H1 (cell line): ENCODE measurements at regions not wholly inside any gene's neighbourhood (a gene's known extent, or its start where the extent isn't known, plus 50 kb on each side); places are given as distances from the start of the nearest gene placed in this dataset.

ENCODE experiments used
- CTCF ChIA-PET: fragments of 300-600 bp; sonication (Branson Sonifier 250); formaldehyde crosslinking; loops from one replicate; lab custom pipeline; 2021; ENCODE audit not compliant: partially characterized antibody; lab: Charles Lee
- POLR2A ChIA-PET: fragments of 300-600 bp; sonication (Branson Sonifier 250); formaldehyde crosslinking; loops from one replicate; lab custom pipeline; 2021; ENCODE audit warnings: inconsistent platforms; ENCODE audit not compliant: partially characterized antibody; lab: Charles Lee
- DNase-seq, 2 experiments: peaks; one replicate each; pipeline versions ENCODE4 v3.0.0 to v3.0.0-alpha.2; 2010 to 2022; ENCODE audit warnings: low spot score in 2 of 2, low read depth in 1 of 2, mixed read lengths in 1 of 2
- FAIRE-seq: peaks from 2 replicates; lab custom pipeline; 2011; peaks lifted over from hg19 to GRCh38; lab: Jason Lieb, UNC
- H2AFZ ChIP-seq: 2 replicates; pipeline ENCODE4 v1.8.1; 2012; ENCODE audit warnings: low read length, inconsistent platforms
- H2AK5ac ChIP-seq: 2 replicates; pipeline ENCODE4 v1.6.1; 2013; ENCODE audit warnings: low read depth, low read length
- H2BK120ac ChIP-seq: replicated peaks from 2 replicates; pipeline ENCODE3; 2013; ENCODE audit warnings: low read depth, low read length, inconsistent platforms
- H2BK12ac ChIP-seq: 2 replicates; pipeline ENCODE4 v1.6.1; 2013; ENCODE audit warnings: low read depth, low read length
- H2BK15ac ChIP-seq: 2 replicates; pipeline ENCODE4 v1.6.1; 2013; ENCODE audit warnings: low read length
- H2BK20ac ChIP-seq: 2 replicates; pipeline ENCODE4 v1.6.1; 2013; ENCODE audit warnings: low read length
- H2BK5ac ChIP-seq: 2 replicates; pipeline ENCODE4 v1.6.1; 2013; ENCODE audit warnings: low read depth, low read length
- H3K14ac ChIP-seq: 2 replicates; pipeline ENCODE4 v1.6.1; 2013; ENCODE audit warnings: inconsistent platforms; ENCODE audit not compliant: insufficient read length
- H3K18ac ChIP-seq: 2 replicates; pipeline ENCODE4 v1.6.1; 2013; ENCODE audit warnings: low read length; ENCODE audit errors: extremely low read depth
- H3K23ac ChIP-seq: 2 replicates; pipeline ENCODE4 v1.6.1; 2013; ENCODE audit warnings: inconsistent platforms; ENCODE audit not compliant: insufficient read length
- H3K23me2 ChIP-seq: 2 replicates; pipeline ENCODE4 v1.6.1; 2013; ENCODE audit warnings: low read depth, low read length
- H3K27ac ChIP-seq: 2 replicates; pipeline ENCODE4 v1.6.1; 2011; ENCODE audit warnings: low read depth, low read length, inconsistent platforms
- H3K27me3 ChIP-seq, 4 experiments: replicated peaks in 1 of 4; 1 replicate in 1 of 4; 2 replicates in 3 of 4; pipeline versions ENCODE4 v1.6.1 to v1.8.1; 2011 to 2013; ENCODE audit warnings: low read length in 3 of 4, mild to moderate bottlenecking in 3 of 4, inconsistent platforms in 2 of 4, mixed read lengths in 2 of 4, moderate library complexity in 1 of 4; ENCODE audit not compliant: control insufficient read depth in 3 of 4, insufficient read depth in 3 of 4; ENCODE audit errors: extremely low read depth in 1 of 4
- H3K36me3 ChIP-seq, 4 experiments: 2 replicates each; pipeline versions ENCODE4 v1.6.1 to v1.8.1; 2011 to 2013; ENCODE audit warnings: mild to moderate bottlenecking in 4 of 4, low read length in 3 of 4, moderate library complexity in 2 of 4, control low read depth in 1 of 4, inconsistent platforms in 1 of 4; ENCODE audit not compliant: insufficient read depth in 4 of 4, control insufficient read depth in 2 of 4
- H3K4ac ChIP-seq: replicated peaks from 2 replicates; pipeline ENCODE3; 2013; ENCODE audit warnings: low read length, low read depth, mixed read lengths, inconsistent platforms; ENCODE audit not compliant: insufficient read length
- H3K4me1 ChIP-seq, 4 experiments: replicated peaks in 1 of 4; 1 replicate in 1 of 4; 2 replicates in 3 of 4; pipeline versions ENCODE4 v1.6.1 to v1.8.1; 2011 to 2013; ENCODE audit warnings: low read length in 3 of 4, inconsistent platforms in 2 of 4, mixed read lengths in 1 of 4; ENCODE audit not compliant: insufficient read depth in 4 of 4, control insufficient read depth in 3 of 4
- H3K4me2 ChIP-seq, 2 experiments: 2 replicates each; pipeline versions ENCODE4 v1.6.1 to v1.8.1; 2011 to 2013; ENCODE audit warnings: low read depth in 2 of 2, low read length in 2 of 2, control low read depth in 1 of 2, inconsistent platforms in 1 of 2, mild to moderate bottlenecking in 1 of 2; ENCODE audit not compliant: insufficient read depth in 1 of 2
- H3K4me3 ChIP-seq, 4 experiments: fragments of 200-600, 300-600 bp in 1 of 4; sonication (generic), shearing (Covaris generic), sonication (Bioruptor Twin) in 1 of 4; 2 replicates each; pipeline versions ENCODE4 v1.5.1 to v1.8.1; 2011 to 2016; ENCODE audit warnings: low read length in 4 of 4, low read depth in 3 of 4, control low read depth in 2 of 4, inconsistent platforms in 2 of 4, mild to moderate bottlenecking in 2 of 4, mixed read lengths in 1 of 4, moderate library complexity in 1 of 4; ENCODE audit not compliant: insufficient read depth in 2 of 4; ENCODE audit errors: extremely low read depth in 1 of 4
- H3K56ac ChIP-seq: replicated peaks from 2 replicates; pipeline ENCODE3; 2013; ENCODE audit warnings: low read depth, mild to moderate bottlenecking, mixed read lengths, low read length, inconsistent platforms; ENCODE audit not compliant: insufficient read length
- H3K79me1 ChIP-seq: 2 replicates; pipeline ENCODE4 v1.6.1; 2013; ENCODE audit warnings: low read depth, low read length, control low read depth
- H3K79me2 ChIP-seq, 2 experiments: 2 replicates each; pipeline versions ENCODE4 v1.6.1 to v1.8.1; 2012 to 2013; ENCODE audit warnings: low read length in 2 of 2, mild to moderate bottlenecking in 2 of 2, inconsistent platforms in 1 of 2; ENCODE audit not compliant: insufficient read depth in 2 of 2, control insufficient read depth in 1 of 2
- H3K9ac ChIP-seq, 4 experiments: replicated peaks in 1 of 4; 1 replicate in 1 of 4; 2 replicates in 3 of 4; pipeline versions ENCODE4 v1.6.1 to v1.8.1; 2011 to 2013; ENCODE audit warnings: low read depth in 3 of 4, low read length in 3 of 4, control low read depth in 2 of 4, mild to moderate bottlenecking in 2 of 4, moderate library complexity in 2 of 4, inconsistent platforms in 1 of 4; ENCODE audit errors: extremely low read depth in 1 of 4
- H3K9me3 ChIP-seq, 2 experiments: 2 replicates each; pipeline versions ENCODE4 v1.6.1 to v1.8.1; 2012 to 2013; ENCODE audit warnings: mild to moderate bottlenecking in 2 of 2, moderate library complexity in 2 of 2, control low read depth in 1 of 2, inconsistent platforms in 1 of 2, low read depth in 1 of 2, low read length in 1 of 2, mixed read lengths in 1 of 2; ENCODE audit not compliant: insufficient read depth in 2 of 2
- H4K20me1 ChIP-seq, 2 experiments: replicated peaks in 1 of 2; 2 replicates each; pipeline versions ENCODE3 to v1.8.1; 2011 to 2013; ENCODE audit warnings: inconsistent platforms in 2 of 2, low read length in 2 of 2, mild to moderate bottlenecking in 1 of 2; ENCODE audit not compliant: insufficient read depth in 2 of 2, control insufficient read depth in 1 of 2
- H4K5ac ChIP-seq: 2 replicates; pipeline ENCODE4 v1.6.1; 2013; ENCODE audit warnings: low read length, low read depth, mixed read lengths, inconsistent platforms; ENCODE audit not compliant: insufficient read length
- H4K8ac ChIP-seq: 2 replicates; pipeline ENCODE4 v1.8.0; 2013; ENCODE audit warnings: mild to moderate bottlenecking, moderate library complexity, low read length, inconsistent platforms; ENCODE audit not compliant: insufficient read depth; ENCODE audit errors: extremely low read depth
- H4K91ac ChIP-seq: replicated peaks from 2 replicates; pipeline ENCODE3; 2013; ENCODE audit warnings: low read length, mixed read lengths, inconsistent platforms; ENCODE audit not compliant: insufficient read length
- HDAC2 ChIP-seq, 2 experiments: fragments of 300-600 bp in 1 of 2; sonication (generic) in 1 of 2; IDR thresholded peaks; 2 replicates each; pipeline ENCODE4 v1.6.1; 2011 to 2012; ENCODE audit warnings: low read depth in 2 of 2, low read length in 2 of 2, mild to moderate bottlenecking in 2 of 2, moderate library complexity in 2 of 2, borderline replicate concordance in 1 of 2, inconsistent platforms in 1 of 2
- JUND ChIP-seq: IDR thresholded peaks from 2 replicates; pipeline ENCODE4 v1.6.1; 2011; ENCODE audit warnings: mild to moderate bottlenecking, improper control_type of control experiment, low read length
- SIX5 ChIP-seq: IDR thresholded peaks from 2 replicates; pipeline ENCODE4 v1.6.1; 2011; ENCODE audit warnings: mild to moderate bottlenecking, low read depth, low read length
- TBP ChIP-seq: IDR thresholded peaks from 2 replicates; pipeline ENCODE4 v1.6.1; 2011; ENCODE audit warnings: low read depth, low read length, improper control_type of control experiment
- YY1 ChIP-seq: IDR thresholded peaks from 2 replicates; pipeline ENCODE4 v1.6.1; 2011; ENCODE audit warnings: low read depth, mild to moderate bottlenecking, low read length
- WGBS, 2 experiments: shearing (Covaris generic) in 1 of 2; methylation state at CpG; one replicate each; pipeline versions ENCODE4 v1.1.6 to v1.1.7; 2013 to 2015; ENCODE audit warnings: low lambda C conversion rate in 2 of 2, mixed read lengths in 2 of 2, inconsistent platforms in 1 of 2, low coverage in 1 of 2, missing lambda C conversion rate in 1 of 2; ENCODE audit not compliant: insufficient replicate concordance in 2 of 2, insufficient coverage in 1 of 2, insufficient read length in 1 of 2; ENCODE audit errors: extremely low coverage in 1 of 2, missing lambda C conversion rate in 1 of 2; 5-methylcytosine and 5-hydroxymethylcytosine counted together

DNA sequence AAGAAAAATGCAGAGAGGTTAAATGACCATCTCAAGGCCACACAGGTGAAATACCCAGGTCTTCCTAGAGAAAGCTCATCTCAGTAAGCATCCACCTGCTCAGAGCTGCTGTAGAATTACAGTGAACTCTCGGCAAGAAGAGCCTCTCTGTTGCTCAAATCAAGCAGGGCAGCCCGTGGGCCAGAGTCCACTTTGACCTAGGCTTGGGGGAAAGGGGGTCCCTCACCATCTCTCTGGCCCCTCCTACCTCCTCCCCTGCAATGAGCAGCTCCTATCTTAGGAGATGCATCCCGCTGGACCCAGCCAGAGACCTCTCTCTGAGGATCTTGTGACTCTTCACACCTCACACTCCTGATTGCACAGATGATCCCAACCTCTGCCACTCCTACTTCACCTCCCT is 364.7 kb downstream of the PTPRU start:
- H3K27ac ChIP-seq = no peak overlapping the region
- no peaks in the 10 kb centered on the region for H3K79me1 ChIP-seq
- peaks cover 2% of the 10 kb centered on the region; the same call in 1 of the 2 replicates for H3K23me2 ChIP-seq
- H3K18ac ChIP-seq = no peak overlapping the region
- ChIA-PET CTCF (interaction anchor here (1.1 to 1.3 kb wide), 3 partner anchors 8 to 68 kb away, joined by 3 to 4 read pairs (median 3); no protein-coding TSS in a partner anchor), POLR2A (interaction anchor here (0.6 kb wide), 1 partner anchor 85 kb away, joined by 3 read pairs; no protein-coding TSS in a partner anchor)
- H3K9ac ChIP-seq = no peak overlapping the region
- H2BK15ac ChIP-seq = no peak overlapping the region
- H4K5ac ChIP-seq = no peak overlapping the region
- no peak overlapping the region for H2AK5ac ChIP-seq
- no peaks in the 10 kb centered on the region for H4K20me1 ChIP-seq
- H3K4me2 ChIP-seq = no peak overlapping the region
- no peak overlapping the region for H3K14ac ChIP-seq
- H4K91ac ChIP-seq = no peak overlapping the region
- no peak overlapping the region for H3K4me3 ChIP-seq
- H3K27me3 ChIP-seq = no peaks in the 10 kb centered on the region
- H2BK12ac ChIP-seq = no peak overlapping the region
- no peak overlapping the region for H3K23ac ChIP-seq
- H2BK120ac ChIP-seq = no peak overlapping the region
- 81% methylated on average over 3 of the region's 3 CpGs; no CpG with 5 or more reads in 1 of the 2 experiments for WGBS, 2 experiments
- no peak overlapping the region for H2BK5ac ChIP-seq
- no peak for DNase-seq
- no peak for FAIRE-seq
- no peaks in the 10 kb centered on the region for H3K79me2 ChIP-seq
- no peaks in the 10 kb centered on the region for H3K4me1 ChIP-seq
- peaks cover 6 to 24% of the 10 kb centered on the region in 2 experiments for H3K9me3 ChIP-seq
- no peak overlapping the region for H2BK20ac ChIP-seq
- H3K4ac ChIP-seq = no peak overlapping the region
- H3K36me3 ChIP-seq = no peaks in the 10 kb centered on the region
- H3K56ac ChIP-seq = no peak overlapping the region
- no peak overlapping the region for H4K8ac ChIP-seq
- no peak overlapping the region for H2AFZ ChIP-seq
- TF ChIP-seq YY1 = no peak
- TF ChIP-seq TBP = no peak
- TF ChIP-seq HDAC2 (IDR thresholded peaks at IDR 0.05; ENCODE audit: borderline replicate concordance in 1 of 2, low read depth in 2 of 2, low read length in 2 of 2) = no peak
- TF ChIP-seq JUND = no peak
- no peak for TF ChIP-seq SIX5
